Liver (tissue), 8 donors: ENCODE measurements at regions not wholly inside any gene's neighbourhood (a gene's known extent, or its start where the extent isn't known, plus 50 kb on each side); places are given as distances from the start of the nearest gene placed in this dataset.

Experiments used
- DNase-seq: peaks from one replicate; pipeline ENCODE4 v3.0.0-alpha.2; 2017; ENCODE audit warnings: low spot score
- H3K27ac ChIP-seq, 2 donors: one replicate each; pipeline ENCODE4 v1.7.0; 2013; ENCODE audit warnings: inconsistent platforms in 2 of 2, low read length in 2 of 2, control low read depth in 1 of 2, low read depth in 1 of 2, mild to moderate bottlenecking in 1 of 2
- H3K27me3 ChIP-seq, 4 donors: one replicate each; pipeline versions ENCODE4 v1.6.1 to v1.7.0; 2013; ENCODE audit warnings: low read length in 3 of 4, inconsistent platforms in 1 of 4, mild to moderate bottlenecking in 1 of 4, moderate library complexity in 1 of 4; ENCODE audit not compliant: control insufficient read depth in 4 of 4, insufficient read depth in 4 of 4
- H3K36me3 ChIP-seq, 4 donors: one replicate each; pipeline versions ENCODE4 v1.6.1 to v1.7.0; 2013; ENCODE audit warnings: low read length in 3 of 4, mild to moderate bottlenecking in 3 of 4, low read depth in 1 of 4, moderate library complexity in 1 of 4; ENCODE audit not compliant: control insufficient read depth in 4 of 4, insufficient read depth in 3 of 4
- H3K4me1 ChIP-seq, 4 donors: one replicate each; pipeline versions ENCODE4 v1.6.1 to v1.7.0; 2013; ENCODE audit warnings: low read length in 3 of 4, mild to moderate bottlenecking in 3 of 4, moderate library complexity in 1 of 4; ENCODE audit not compliant: control insufficient read depth in 4 of 4, insufficient read depth in 4 of 4
- H3K4me3 ChIP-seq, 3 donors: one replicate each; pipeline versions ENCODE4 v1.6.1 to v1.7.0; 2013; ENCODE audit warnings: low read length in 3 of 3, control low read depth in 1 of 3, low read depth in 1 of 3, mild to moderate bottlenecking in 1 of 3
- H3K9ac ChIP-seq, 2 donors: one replicate each; pipeline ENCODE4 v1.7.0; 2013; ENCODE audit warnings: low read length in 2 of 2, mild to moderate bottlenecking in 2 of 2, moderate library complexity in 2 of 2, control low read depth in 1 of 2, low read depth in 1 of 2
- H3K9me3 ChIP-seq, 4 donors: one replicate each; pipeline versions ENCODE4 v1.6.1 to v1.7.0; 2013; ENCODE audit warnings: low read length in 3 of 4; ENCODE audit not compliant: control insufficient read depth in 4 of 4
- ATF3 ChIP-seq: IDR thresholded peaks from 2 replicates; pipeline ENCODE4 v1.6.1; 2016; ENCODE audit warnings: antibody characterized with exemption
- EGR1 ChIP-seq, 2 donors: IDR thresholded peaks; 2 replicates each; pipeline ENCODE4 v1.6.1; 2016 to 2018; ENCODE audit warnings: antibody characterized with exemption in 2 of 2, low read depth in 2 of 2
- FOXA1 ChIP-seq: IDR thresholded peaks from 2 replicates; pipeline ENCODE4 v1.6.1; 2016; ENCODE audit warnings: antibody characterized with exemption
- FOXA2 ChIP-seq: IDR thresholded peaks from 2 replicates; pipeline ENCODE4 v1.6.1; 2016; ENCODE audit warnings: antibody characterized with exemption
- GABPA ChIP-seq, 2 donors: IDR thresholded peaks in 1 of 2; conservative IDR thresholded peaks in 1 of 2; 2 replicates each; pipeline ENCODE4 v1.6.1; 2016; ENCODE audit warnings: antibody characterized with exemption in 2 of 2, mild to moderate bottlenecking in 1 of 2, moderate library complexity in 1 of 2
- HNF4A ChIP-seq, 2 donors: conservative IDR thresholded peaks; 2 replicates each; pipeline ENCODE4 v1.6.1; 2016; ENCODE audit warnings: antibody characterized with exemption in 2 of 2, mild to moderate bottlenecking in 2 of 2
- HNF4G ChIP-seq: IDR thresholded peaks from 2 replicates; pipeline ENCODE4 v1.6.1; 2016; ENCODE audit warnings: antibody characterized with exemption
- JUND ChIP-seq, 2 donors: IDR thresholded peaks; 2 replicates each; pipeline ENCODE4 v1.6.1; 2016; ENCODE audit warnings: antibody characterized with exemption in 2 of 2
- MAX ChIP-seq: IDR thresholded peaks from 2 replicates; pipeline ENCODE4 v1.6.1; 2016; ENCODE audit warnings: antibody characterized with exemption
- NR2F2 ChIP-seq: IDR thresholded peaks from 2 replicates; pipeline ENCODE4 v1.6.1; 2016; ENCODE audit warnings: antibody characterized with exemption
- RAD21 ChIP-seq, 2 donors: IDR thresholded peaks; 2 replicates each; pipeline ENCODE4 v1.6.1; 2016; ENCODE audit warnings: antibody characterized with exemption in 2 of 2, mild to moderate bottlenecking in 2 of 2
- REST ChIP-seq: IDR thresholded peaks from 2 replicates; pipeline ENCODE4 v1.6.1; 2016; ENCODE audit warnings: antibody characterized with exemption, mild to moderate bottlenecking
- RXRA ChIP-seq, 2 donors: IDR thresholded peaks; 2 replicates each; pipeline ENCODE4 v1.6.1; 2017 to 2018; ENCODE audit warnings: antibody characterized with exemption in 2 of 2, mild to moderate bottlenecking in 1 of 2
- SP1 ChIP-seq: IDR thresholded peaks from 2 replicates; pipeline ENCODE4 v1.6.1; 2018; ENCODE audit warnings: antibody characterized with exemption, mild to moderate bottlenecking
- TAF1 ChIP-seq: conservative IDR thresholded peaks from 2 replicates; pipeline ENCODE4 v1.6.1; 2016; ENCODE audit warnings: antibody characterized with exemption, mild to moderate bottlenecking
- YY1 ChIP-seq: IDR thresholded peaks from 2 replicates; pipeline ENCODE4 v1.6.1; 2016; ENCODE audit warnings: antibody characterized with exemption, mild to moderate bottlenecking
- WGBS: extraction: QIAGEN DNeasy Blood & Tissue Kit; methylation state at CpG from one replicate; pipeline ENCODE4 v1.1.7; 2013; 5-methylcytosine and 5-hydroxymethylcytosine counted together
- TF ChIP-seq, protein P1 (sequence below): IDR thresholded peaks from 2 replicates; pipeline ENCODE4 v1.6.1; 2016; ENCODE audit warnings: antibody characterized with exemption
- TF ChIP-seq, protein P2 (sequence below): fragments of 150-350 bp; IDR thresholded peaks from 2 replicates; pipeline ENCODE4 v1.5.1; 2017; ENCODE audit warnings: improper control_type of control experiment, low read depth, low read length; ENCODE audit not compliant: missing input control
- donor health status: healthy.
- donor health status: healthy.
- donor health status: healthy.
- donor health status: healthy.
- donor health status: healthy.

DNA sequence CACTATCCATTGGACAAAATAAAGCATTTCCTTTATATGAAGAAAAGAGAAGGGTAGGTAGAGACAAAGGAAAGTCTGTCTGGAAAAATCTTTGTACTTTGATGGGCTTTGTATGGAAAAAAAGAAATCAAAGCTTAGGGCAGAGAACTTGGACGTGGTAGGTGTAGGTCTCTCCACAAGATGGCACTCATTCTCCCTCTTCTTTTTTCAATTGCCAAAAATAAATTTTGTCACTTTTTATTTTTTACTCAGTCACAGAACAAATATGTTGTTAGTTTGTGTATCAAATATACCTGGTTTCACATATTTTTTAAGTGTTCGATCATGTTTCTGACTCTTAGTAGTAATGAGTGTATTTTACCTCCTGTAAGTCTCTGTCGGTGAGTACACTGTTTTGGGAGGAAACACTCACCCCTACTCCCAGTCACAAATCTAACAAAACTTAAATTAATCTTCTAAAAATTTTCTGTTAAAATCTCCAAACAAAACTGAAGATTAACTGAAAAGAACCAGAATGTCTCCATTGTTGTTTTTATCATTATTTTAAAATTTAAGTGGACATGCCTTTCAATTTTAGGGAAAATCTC, 415.8 kb upstream of the GOLIM4 start:
- DNase-seq = no peak
- Histone ChIP-seq H3K4me1 (no peaks in the 10 kb centered on the region), H3K9ac (no peak overlapping the region), H3K4me3 (no peak overlapping the region), H3K36me3 (no peaks in the 10 kb centered on the region), H3K27ac (no peak overlapping the region), H3K9me3 (no peaks in the 10 kb centered on the region), H3K27me3 (peaks cover 0 to 3% (median 0%) of the 10 kb centered on the region in 4 donors)
- 58% methylated on average over 3 of the region's 3 CpGs for WGBS
- no peak for TF ChIP-seq ATF3
- no peak for TF ChIP-seq MAX
- TF ChIP-seq JUND (IDR thresholded peaks at IDR 0.05) = no peak
- no peak for TF ChIP-seq TAF1
- no peak for TF ChIP-seq FOXA1
- TF ChIP-seq HNF4G = no peak
- no peak for TF ChIP-seq FOXA2
- TF ChIP-seq RAD21 (IDR thresholded peaks at IDR 0.05) = peak; percentile 75 to 79
- TF ChIP-seq, protein P1, sequence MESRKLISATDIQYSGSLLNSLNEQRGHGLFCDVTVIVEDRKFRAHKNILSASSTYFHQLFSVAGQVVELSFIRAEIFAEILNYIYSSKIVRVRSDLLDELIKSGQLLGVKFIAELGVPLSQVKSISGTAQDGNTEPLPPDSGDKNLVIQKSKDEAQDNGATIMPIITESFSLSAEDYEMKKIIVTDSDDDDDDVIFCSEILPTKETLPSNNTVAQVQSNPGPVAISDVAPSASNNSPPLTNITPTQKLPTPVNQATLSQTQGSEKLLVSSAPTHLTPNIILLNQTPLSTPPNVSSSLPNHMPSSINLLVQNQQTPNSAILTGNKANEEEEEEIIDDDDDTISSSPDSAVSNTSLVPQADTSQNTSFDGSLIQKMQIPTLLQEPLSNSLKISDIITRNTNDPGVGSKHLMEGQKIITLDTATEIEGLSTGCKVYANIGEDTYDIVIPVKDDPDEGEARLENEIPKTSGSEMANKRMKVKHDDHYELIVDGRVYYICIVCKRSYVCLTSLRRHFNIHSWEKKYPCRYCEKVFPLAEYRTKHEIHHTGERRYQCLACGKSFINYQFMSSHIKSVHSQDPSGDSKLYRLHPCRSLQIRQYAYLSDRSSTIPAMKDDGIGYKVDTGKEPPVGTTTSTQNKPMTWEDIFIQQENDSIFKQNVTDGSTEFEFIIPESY = no peak
- no peak for TF ChIP-seq HNF4A (conservative IDR thresholded peaks at IDR 0.05)
- TF ChIP-seq, protein P2, sequence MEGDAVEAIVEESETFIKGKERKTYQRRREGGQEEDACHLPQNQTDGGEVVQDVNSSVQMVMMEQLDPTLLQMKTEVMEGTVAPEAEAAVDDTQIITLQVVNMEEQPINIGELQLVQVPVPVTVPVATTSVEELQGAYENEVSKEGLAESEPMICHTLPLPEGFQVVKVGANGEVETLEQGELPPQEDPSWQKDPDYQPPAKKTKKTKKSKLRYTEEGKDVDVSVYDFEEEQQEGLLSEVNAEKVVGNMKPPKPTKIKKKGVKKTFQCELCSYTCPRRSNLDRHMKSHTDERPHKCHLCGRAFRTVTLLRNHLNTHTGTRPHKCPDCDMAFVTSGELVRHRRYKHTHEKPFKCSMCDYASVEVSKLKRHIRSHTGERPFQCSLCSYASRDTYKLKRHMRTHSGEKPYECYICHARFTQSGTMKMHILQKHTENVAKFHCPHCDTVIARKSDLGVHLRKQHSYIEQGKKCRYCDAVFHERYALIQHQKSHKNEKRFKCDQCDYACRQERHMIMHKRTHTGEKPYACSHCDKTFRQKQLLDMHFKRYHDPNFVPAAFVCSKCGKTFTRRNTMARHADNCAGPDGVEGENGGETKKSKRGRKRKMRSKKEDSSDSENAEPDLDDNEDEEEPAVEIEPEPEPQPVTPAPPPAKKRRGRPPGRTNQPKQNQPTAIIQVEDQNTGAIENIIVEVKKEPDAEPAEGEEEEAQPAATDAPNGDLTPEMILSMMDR = peak; percentile 40
- TF ChIP-seq EGR1 (IDR thresholded peaks at IDR 0.05; ENCODE audit: low read depth in 2 of 2) = no peak
- no peak for TF ChIP-seq NR2F2
- TF ChIP-seq REST = no peak
- no peak for TF ChIP-seq GABPA (IDR thresholded peaks at IDR 0.05 in 1 of 2, conservative IDR thresholded peaks at IDR 0.05 in 1 of 2)
- TF ChIP-seq YY1 = no peak
- TF ChIP-seq RXRA (IDR thresholded peaks at IDR 0.05) = no peak
- TF ChIP-seq SP1 = no peak
